ENCODE measurements at regions not wholly inside any gene's neighbourhood (a gene's known extent, or its start where the extent isn't known, plus 50 kb on each side); places are given as distances from the start of the nearest gene placed in this dataset.

DNA sequence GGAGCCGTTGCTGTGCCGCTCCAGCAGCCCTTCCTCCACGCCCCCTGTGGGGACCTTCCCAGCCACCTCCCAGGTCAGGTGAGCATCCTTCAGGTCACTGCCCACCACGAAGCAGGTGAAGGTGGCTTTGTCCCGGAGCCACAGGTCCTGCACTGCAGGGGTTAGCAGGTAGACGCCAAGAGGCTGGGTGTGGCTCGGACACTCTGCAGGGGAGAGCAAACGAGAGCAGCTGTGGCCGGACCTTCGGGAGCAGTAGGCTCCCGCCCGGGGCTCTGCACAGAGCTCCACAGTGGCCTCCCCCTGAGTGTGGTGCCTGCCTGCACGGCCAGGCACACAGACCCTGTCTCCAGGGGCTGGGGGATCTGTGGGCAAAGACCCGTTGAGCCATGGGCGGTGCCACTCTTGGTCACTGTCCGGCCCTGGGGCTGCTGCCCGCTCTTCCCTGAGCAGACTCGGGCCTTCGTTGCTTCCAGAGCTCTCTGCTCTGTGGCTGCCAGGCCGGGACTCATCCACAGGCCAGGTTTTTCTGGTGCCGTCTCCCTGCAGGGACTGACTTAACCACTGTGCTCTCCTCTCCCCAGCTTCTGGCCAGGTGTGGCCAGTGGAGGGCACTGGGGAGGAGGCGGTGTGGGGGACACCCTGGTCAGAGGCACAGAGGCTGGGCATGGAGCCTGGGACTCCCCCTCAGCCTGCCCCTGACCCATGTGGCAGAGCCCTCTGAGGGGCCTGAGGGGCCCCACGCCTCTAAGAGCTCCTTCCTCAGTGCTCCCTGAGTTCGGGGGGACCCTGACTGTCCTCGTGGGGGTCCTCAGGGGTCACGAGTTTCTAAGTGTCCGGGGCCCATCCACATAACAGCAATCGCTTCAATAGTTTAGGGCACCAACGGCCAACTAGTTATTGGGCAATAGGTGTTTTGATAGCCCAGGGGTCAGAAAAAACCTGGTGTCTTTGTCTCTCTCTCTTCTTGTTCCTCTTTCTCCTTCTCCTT lies 314.9 kb downstream of the TMEM121 start:
- Histone ChIP-seq H3K4me1 (ENCODE audit: insufficient read depth, low read length) (no peaks in the 10 kb centered on the region), H3K4me2 (ENCODE audit: low read depth, low read length) (no peak overlapping the region), H3K27me3 (ENCODE audit: control insufficient read depth in 1 of 2, insufficient read depth in 2 of 2, low read length in 2 of 2) (peaks cover 9 to 59% of the 10 kb centered on the region in 2 experiments; a peak in 4 of 5 replicates), H3K4me3 (replicated peaks in 1 of 3; ENCODE audit: insufficient read depth in 1 of 3, low read depth in 2 of 3, low read length in 3 of 3) (no peak overlapping the region), H3K9ac (ENCODE audit: insufficient read depth, low read depth, low read length) (no peak overlapping the region), H3K9me3 (ENCODE audit: low read length) (no peaks in the 10 kb centered on the region), H3K27ac (ENCODE audit: extremely low read length, insufficient read depth, low read length) (no peak overlapping the region), H3K36me3 (replicated peaks in 1 of 2; ENCODE audit: control insufficient read depth in 1 of 2, insufficient read depth in 2 of 2, low read length in 2 of 2) (no peaks in the 10 kb centered on the region), H2AFZ (ENCODE audit: low read length) (no peak overlapping the region), H4K20me1 (ENCODE audit: insufficient read depth, low read length) (no peaks in the 10 kb centered on the region), H3K79me2 (ENCODE audit: insufficient read depth, low read length) (no peaks in the 10 kb centered on the region)
- ATAC-seq (no peak; the same call in 1 of the 3 replicates), FAIRE-seq (no peak), DNase-seq (ENCODE audit: low spot score) (no peak)
- no peak for TF ChIP-seq ZFAT (CRISPR knock-in tag; conservative IDR thresholded peaks at IDR 0.05)
- TF ChIP-seq CEBPB (IDR thresholded peaks at IDR 0.05; ENCODE audit: borderline replicate concordance, low read depth, low read length) = peak; percentile 41; the same call in 1 of the 2 replicates
- in situ Hi-C loops (cut with HindIII; ENCODE audit: extremely low pct_ligation_motif_present, low pct_unique_long_range_greater_than_20kb) (no loop called here), intact Hi-C loops (cut with micrococcal nuclease; ENCODE audit: unreplicated experiment) (no loop called here)
- BruUV-seq (replicated peaks) = no TSS peak
- ChIA-PET POLR2A (no interaction called here), CTCF (ENCODE audit: low intra/inter-chr PET ratio, low total read pairs) (no interaction called here)
- WGBS (ENCODE audit: low lambda C conversion rate) = 8% methylated on average over 6 of the region's 29 CpGs

DNA sequence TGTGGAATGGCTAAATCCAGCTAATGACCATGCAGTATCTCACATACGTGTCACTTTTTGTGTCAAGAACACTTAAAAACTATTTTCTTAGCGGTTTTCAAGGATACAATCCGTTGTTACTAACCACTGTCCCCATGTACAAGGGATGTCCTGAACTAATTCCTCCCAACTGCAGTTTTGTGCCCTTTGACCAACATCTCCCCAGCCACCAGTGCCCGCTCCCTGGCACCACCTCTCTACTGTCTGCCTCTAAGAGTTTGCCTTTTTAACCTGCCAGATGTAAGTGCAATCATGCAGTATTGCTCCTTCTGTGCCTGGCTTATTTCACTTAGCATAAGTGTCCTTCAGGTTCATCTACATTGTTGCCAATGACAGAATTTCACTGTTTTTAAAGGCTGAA lies 315.7 kb downstream of the TMEM121 start:
- no peak for FAIRE-seq
- CTCF ChIA-PET (ENCODE audit: low intra/inter-chr PET ratio, low total read pairs) = no interaction called here
- TF ChIP-seq JARID2 (CRISPR knock-in tag; IDR thresholded peaks at IDR 0.05; ENCODE audit: insufficient replicate concordance) = no peak
- no peak for TF ChIP-seq SMAD9 (CRISPR knock-in tag; IDR thresholded peaks at IDR 0.05)
- TF ChIP-seq SP140L (CRISPR knock-in tag; IDR thresholded peaks at IDR 0.05; ENCODE audit: borderline replicate concordance) = no peak
- TF ChIP-seq, protein P1, sequence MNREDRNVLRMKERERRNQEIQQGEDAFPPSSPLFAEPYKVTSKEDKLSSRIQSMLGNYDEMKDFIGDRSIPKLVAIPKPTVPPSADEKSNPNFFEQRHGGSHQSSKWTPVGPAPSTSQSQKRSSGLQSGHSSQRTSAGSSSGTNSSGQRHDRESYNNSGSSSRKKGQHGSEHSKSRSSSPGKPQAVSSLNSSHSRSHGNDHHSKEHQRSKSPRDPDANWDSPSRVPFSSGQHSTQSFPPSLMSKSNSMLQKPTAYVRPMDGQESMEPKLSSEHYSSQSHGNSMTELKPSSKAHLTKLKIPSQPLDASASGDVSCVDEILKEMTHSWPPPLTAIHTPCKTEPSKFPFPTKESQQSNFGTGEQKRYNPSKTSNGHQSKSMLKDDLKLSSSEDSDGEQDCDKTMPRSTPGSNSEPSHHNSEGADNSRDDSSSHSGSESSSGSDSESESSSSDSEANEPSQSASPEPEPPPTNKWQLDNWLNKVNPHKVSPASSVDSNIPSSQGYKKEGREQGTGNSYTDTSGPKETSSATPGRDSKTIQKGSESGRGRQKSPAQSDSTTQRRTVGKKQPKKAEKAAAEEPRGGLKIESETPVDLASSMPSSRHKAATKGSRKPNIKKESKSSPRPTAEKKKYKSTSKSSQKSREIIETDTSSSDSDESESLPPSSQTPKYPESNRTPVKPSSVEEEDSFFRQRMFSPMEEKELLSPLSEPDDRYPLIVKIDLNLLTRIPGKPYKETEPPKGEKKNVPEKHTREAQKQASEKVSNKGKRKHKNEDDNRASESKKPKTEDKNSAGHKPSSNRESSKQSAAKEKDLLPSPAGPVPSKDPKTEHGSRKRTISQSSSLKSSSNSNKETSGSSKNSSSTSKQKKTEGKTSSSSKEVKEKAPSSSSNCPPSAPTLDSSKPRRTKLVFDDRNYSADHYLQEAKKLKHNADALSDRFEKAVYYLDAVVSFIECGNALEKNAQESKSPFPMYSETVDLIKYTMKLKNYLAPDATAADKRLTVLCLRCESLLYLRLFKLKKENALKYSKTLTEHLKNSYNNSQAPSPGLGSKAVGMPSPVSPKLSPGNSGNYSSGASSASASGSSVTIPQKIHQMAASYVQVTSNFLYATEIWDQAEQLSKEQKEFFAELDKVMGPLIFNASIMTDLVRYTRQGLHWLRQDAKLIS (CRISPR knock-in tag; IDR thresholded peaks at IDR 0.05) = no peak
- no peak for TF ChIP-seq ZNF34 (CRISPR knock-in tag; IDR thresholded peaks at IDR 0.05; ENCODE audit: borderline replicate concordance)
- no peak for TF ChIP-seq FOSL1 (CRISPR knock-in tag; IDR thresholded peaks at IDR 0.05; ENCODE audit: borderline replicate concordance)
- no peak for TF ChIP-seq ZBTB1 (CRISPR knock-in tag; IDR thresholded peaks at IDR 0.05; ENCODE audit: borderline replicate concordance)
- TF ChIP-seq, protein P2, sequence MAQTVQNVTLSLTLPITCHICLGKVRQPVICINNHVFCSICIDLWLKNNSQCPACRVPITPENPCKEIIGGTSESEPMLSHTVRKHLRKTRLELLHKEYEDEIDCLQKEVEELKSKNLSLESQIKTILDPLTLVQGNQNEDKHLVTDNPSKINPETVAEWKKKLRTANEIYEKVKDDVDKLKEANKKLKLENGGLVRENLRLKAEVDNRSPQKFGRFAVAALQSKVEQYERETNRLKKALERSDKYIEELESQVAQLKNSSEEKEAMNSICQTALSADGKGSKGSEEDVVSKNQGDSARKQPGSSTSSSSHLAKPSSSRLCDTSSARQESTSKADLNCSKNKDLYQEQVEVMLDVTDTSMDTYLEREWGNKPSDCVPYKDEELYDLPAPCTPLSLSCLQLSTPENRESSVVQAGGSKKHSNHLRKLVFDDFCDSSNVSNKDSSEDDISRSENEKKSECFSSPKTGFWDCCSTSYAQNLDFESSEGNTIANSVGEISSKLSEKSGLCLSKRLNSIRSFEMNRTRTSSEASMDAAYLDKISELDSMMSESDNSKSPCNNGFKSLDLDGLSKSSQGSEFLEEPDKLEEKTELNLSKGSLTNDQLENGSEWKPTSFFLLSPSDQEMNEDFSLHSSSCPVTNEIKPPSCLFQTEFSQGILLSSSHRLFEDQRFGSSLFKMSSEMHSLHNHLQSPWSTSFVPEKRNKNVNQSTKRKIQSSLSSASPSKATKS (CRISPR knock-in tag; IDR thresholded peaks at IDR 0.05) = no peak
- no peak for TF ChIP-seq ZNF264 (CRISPR knock-in tag; IDR thresholded peaks at IDR 0.05)

More for the DNA sequence above, 315.7 kb downstream of the TMEM121 start:
- H2AFZ ChIP-seq (ENCODE audit: low read length) = no peak overlapping the region
- in situ Hi-C loops (cut with HindIII; ENCODE audit: extremely low pct_ligation_motif_present, low pct_unique_long_range_greater_than_20kb) = no loop called here
- no peaks in the 10 kb centered on the region for H4K20me1 ChIP-seq (ENCODE audit: insufficient read depth, low read length)
- ATAC-seq (no peak), DNase-seq (ENCODE audit: low spot score) (no peak)
- H3K27ac ChIP-seq (ENCODE audit: extremely low read length, insufficient read depth, low read length) = no peak overlapping the region
- H3K27me3 ChIP-seq (ENCODE audit: control insufficient read depth in 1 of 2, insufficient read depth in 2 of 2, low read length in 2 of 2) = peaks cover 9 to 60% of the 10 kb centered on the region in 2 experiments; a peak in 4 of 5 replicates
- H3K9ac ChIP-seq (ENCODE audit: insufficient read depth, low read depth, low read length) = no peak overlapping the region
- H3K79me2 ChIP-seq (ENCODE audit: insufficient read depth, low read length) = no peaks in the 10 kb centered on the region
- H3K36me3 ChIP-seq (replicated peaks in 1 of 2; ENCODE audit: control insufficient read depth in 1 of 2, insufficient read depth in 2 of 2, low read length in 2 of 2) = no peaks in the 10 kb centered on the region
- intact Hi-C loops (cut with micrococcal nuclease; ENCODE audit: unreplicated experiment) = no loop called here
- no peak overlapping the region for H3K4me3 ChIP-seq (replicated peaks in 1 of 3; ENCODE audit: insufficient read depth in 1 of 3, low read depth in 2 of 3, low read length in 3 of 3)
- BruUV-seq (replicated peaks) = no TSS peak
- 41% methylated on average over 4 of the region's 4 CpGs for WGBS (ENCODE audit: low lambda C conversion rate)
- H3K4me1 ChIP-seq (ENCODE audit: insufficient read depth, low read length) = no peaks in the 10 kb centered on the region
- POLR2A ChIA-PET = no interaction called here
- H3K9me3 ChIP-seq (ENCODE audit: low read length) = no peaks in the 10 kb centered on the region
- no peak overlapping the region for H3K4me2 ChIP-seq (ENCODE audit: low read depth, low read length)

Data from HepG2 (cell line).